GM12878 (cell line): ENCODE measurements at regions not wholly inside any gene's neighbourhood (a gene's known extent, or its start where the extent isn't known, plus 50 kb on each side); places are given as distances from the start of the nearest gene placed in this dataset.

ENCODE experiments used
- ATAC-seq: fragments of 200-7000 bp; cut with Tn5 transposase; 3 replicates; pipeline ENCODE4 v1.9.1; 2020; ENCODE audit warnings: mild to moderate bottlenecking, moderate library complexity
- BruUV-seq: library from RNA; stranded (reverse); fragments of 400-500 nt; replicated peaks from 2 replicates; lab custom pipeline; 2021; lab: Mats Ljungman, UMichigan
- CTCF ChIA-PET: fragments of 300-600 bp; sonication (Branson Sonifier 250); formaldehyde crosslinking; extraction: SDS; loops from one replicate; lab custom pipeline; 2021; ENCODE audit warnings: inconsistent platforms; lab: Yijun Ruan, JAX
- POLR2A ChIA-PET: fragments of 350-600 bp; formaldehyde crosslinking; extraction: SDS; loops from one replicate; lab custom pipeline; 2021; ENCODE audit warnings: inconsistent platforms; lab: Charles Lee
- RAD21 ChIA-PET: fragments of 300-600 bp; sonication (Branson Sonifier 250); formaldehyde crosslinking; loops from one replicate; lab custom pipeline; 2023; ENCODE audit warnings: antibody characterized with exemption; ENCODE audit not compliant: unreplicated experiment; lab: Charles Lee
- SMC1A ChIA-PET: fragments of 300-600 bp; sonication (Branson Sonifier 250); formaldehyde crosslinking; loops from one replicate; lab custom pipeline; 2023; ENCODE audit not compliant: unreplicated experiment, uncharacterized antibody; lab: Charles Lee
- DNase-seq: peaks from one replicate; pipeline ENCODE4 v3.0.0-alpha.2; 2011; ENCODE audit warnings: low read depth, low spot score
- FAIRE-seq: peaks from 3 replicates; lab custom pipeline; 2011; peaks lifted over from hg19 to GRCh38; lab: Jason Lieb, UNC
- H2AFZ ChIP-seq: 2 replicates; pipeline ENCODE4 v1.6.0; 2011; ENCODE audit warnings: low read depth, low read length, control low read depth; ENCODE audit not compliant: control insufficient read depth
- H3K27ac ChIP-seq: 2 replicates; pipeline ENCODE4 v1.5.1; 2011; ENCODE audit warnings: control low read depth; ENCODE audit not compliant: control insufficient read depth, insufficient read depth
- H3K27me3 ChIP-seq, 2 experiments: replicated peaks in 1 of 2; 2 replicates each; pipeline versions ENCODE4 v1.6.0 to v1.6.1; 2011; ENCODE audit warnings: low read length in 1 of 2; ENCODE audit not compliant: control insufficient read depth in 2 of 2, insufficient read depth in 2 of 2
- H3K36me3 ChIP-seq, 2 experiments: 2 replicates each; pipeline ENCODE4 v1.5.1; 2011; ENCODE audit warnings: low read length in 1 of 2; ENCODE audit not compliant: control insufficient read depth in 2 of 2, insufficient read depth in 2 of 2
- H3K4me1 ChIP-seq: 2 replicates; pipeline ENCODE4 v1.6.1; 2011; ENCODE audit warnings: mild to moderate bottlenecking, low read length, moderate library complexity, mixed read lengths; ENCODE audit not compliant: control insufficient read depth, insufficient read depth
- H3K4me2 ChIP-seq: 2 replicates; pipeline ENCODE4 v1.6.0; 2011; ENCODE audit warnings: control low read depth; ENCODE audit not compliant: control insufficient read depth, insufficient read depth
- H3K4me3 ChIP-seq: fragments of 200-600 bp; sonication (generic); 2 replicates; pipeline ENCODE4 v1.5.1; 2016
- H3K79me2 ChIP-seq: 2 replicates; pipeline ENCODE4 v1.6.0; 2011; ENCODE audit warnings: low read length; ENCODE audit not compliant: control insufficient read depth, insufficient read depth
- H3K9ac ChIP-seq: 2 replicates; pipeline ENCODE4 v1.8.0; 2011; ENCODE audit warnings: low read length, control low read depth, mixed read lengths; ENCODE audit not compliant: control insufficient read depth, insufficient read depth
- H3K9me3 ChIP-seq: replicated peaks from 3 replicates; pipeline ENCODE4 v1.5.1; 2011; ENCODE audit warnings: mild to moderate bottlenecking, low read length; ENCODE audit not compliant: control insufficient read depth, insufficient read depth
- H4K20me1 ChIP-seq: 2 replicates; pipeline ENCODE4 v1.6.0; 2011; ENCODE audit not compliant: control insufficient read depth, insufficient read depth
- ASH2L ChIP-seq: fragments of 300-600, 200-600 bp; sonication (generic); IDR thresholded peaks from 2 replicates; pipeline ENCODE4 v1.6.1; 2017; ENCODE audit warnings: low read depth, mild to moderate bottlenecking, borderline replicate concordance
- BCL11A ChIP-seq: IDR thresholded peaks from 2 replicates; pipeline ENCODE4 v1.6.1; 2011; ENCODE audit warnings: low read depth, low read length
- CEBPZ ChIP-seq: fragments of 150-350 bp; IDR thresholded peaks from 2 replicates; pipeline ENCODE4 v1.6.1; 2016; ENCODE audit warnings: low read depth, low read length
- CHD4 ChIP-seq: fragments of 200-600 bp; sonication (generic); IDR thresholded peaks from 2 replicates; pipeline ENCODE4 v1.6.1; 2016; ENCODE audit warnings: mild to moderate bottlenecking
- EGR1 ChIP-seq, 2 experiments: IDR thresholded peaks; 1 replicate in 1 of 2; 2 replicates in 1 of 2; pipeline ENCODE4 v1.6.1; 2011 to 2012; ENCODE audit warnings: low read depth in 2 of 2, low read length in 2 of 2, borderline replicate concordance in 1 of 2, mild to moderate bottlenecking in 1 of 2, moderate library complexity in 1 of 2
- EZH2 ChIP-seq: IDR thresholded peaks from 2 replicates; pipeline ENCODE4 v1.6.1; 2012; ENCODE audit warnings: low read depth, mild to moderate bottlenecking, control low read depth, inconsistent platforms, low read length, borderline replicate concordance; ENCODE audit not compliant: control insufficient read depth
- IRF3 ChIP-seq: fragments of 450-650 bp; IDR thresholded peaks from 2 replicates; pipeline ENCODE4 v1.6.1; 2014; ENCODE audit warnings: mild to moderate bottlenecking
- PBX3 ChIP-seq: IDR thresholded peaks from 2 replicates; pipeline ENCODE4 v1.6.1; 2011; ENCODE audit warnings: mild to moderate bottlenecking, low read depth, low read length, moderate library complexity; ENCODE audit not compliant: insufficient replicate concordance
- PML ChIP-seq: IDR thresholded peaks from 2 replicates; pipeline ENCODE4 v1.6.1; 2012; ENCODE audit warnings: low read length, inconsistent platforms
- POLR2AphosphoS2 ChIP-seq: IDR thresholded peaks from 2 replicates; pipeline ENCODE4 v1.6.1; 2011; ENCODE audit warnings: low read depth, mild to moderate bottlenecking, low read length, improper control_type of control experiment, moderate library complexity
- RB1 ChIP-seq: fragments of 450-650 bp; formaldehyde crosslinking; IDR thresholded peaks from 2 replicates; pipeline ENCODE4 v1.6.1; 2017; ENCODE audit warnings: mild to moderate bottlenecking, borderline replicate concordance
- SMAD1 ChIP-seq: fragments of 450-650 bp; IDR thresholded peaks from 2 replicates; pipeline ENCODE4 v1.6.1; 2018; ENCODE audit warnings: mild to moderate bottlenecking, low read depth; ENCODE audit not compliant: partially characterized antibody
- WGBS: methylation state at CpG from one replicate; pipeline ENCODE4 v1.1.6; 2016; ENCODE audit warnings: low lambda C conversion rate; ENCODE audit not compliant: insufficient replicate concordance, insufficient coverage; ENCODE audit errors: missing lambda C conversion rate; 5-methylcytosine and 5-hydroxymethylcytosine counted together
- in situ Hi-C: fragments of 300-500 bp; cut with MboI; formaldehyde crosslinking; loops from 9 replicates; pipeline ENCODE4 v1.14.3; 2018; ENCODE audit warnings: mixed read lengths
- intact Hi-C: fragments of 100-400 bp; cut with micrococcal nuclease; formaldehyde crosslinking; loops from one replicate; pipeline ENCODE4 v1.14.2; 2022; ENCODE audit not compliant: unreplicated experiment

- intact Hi-C loops, result no loop called here
- no peak for DNase-seq
- TF ChIP-seq ASH2L, result no peak
- TF ChIP-seq SMAD1, result no peak
- TF ChIP-seq RB1, result no peak
- no peak for TF ChIP-seq IRF3
- TF ChIP-seq PBX3, result no peak
- TF ChIP-seq PML, result no peak
- TF ChIP-seq BCL11A, result no peak
- no peak for TF ChIP-seq CHD4
- no peak for TF ChIP-seq POLR2AphosphoS2
- TF ChIP-seq EGR1 (IDR thresholded peaks at IDR 0.05; ENCODE audit: borderline replicate concordance in 1 of 2, low read depth in 2 of 2, low read length in 2 of 2), result no peak
- no peak for TF ChIP-seq EZH2
- no peak for TF ChIP-seq CEBPZ
- TF ChIP-seq, all 136 proteins: peak for 0
- no peaks in the 10 kb centered on the region for H3K36me3 ChIP-seq
- ATAC-seq (no peak), FAIRE-seq (no peak)
- ChIA-PET SMC1A (no interaction called here), POLR2A (no interaction called here), CTCF (no interaction called here), RAD21 (no interaction called here)
- no peaks in the 10 kb centered on the region for H3K9me3 ChIP-seq
- no peak overlapping the region for H3K27ac ChIP-seq
- H3K4me3 ChIP-seq, result no peak overlapping the region
- H3K79me2 ChIP-seq, result no peaks in the 10 kb centered on the region
- H4K20me1 ChIP-seq, result no peaks in the 10 kb centered on the region
- no peak overlapping the region for H3K4me2 ChIP-seq
- BruUV-seq, result no TSS peak
- no peaks in the 10 kb centered on the region for H3K4me1 ChIP-seq
- 15% methylated on average over 4 of the region's 4 CpGs for WGBS
- no peak overlapping the region for H3K9ac ChIP-seq
- no peak overlapping the region for H2AFZ ChIP-seq
- in situ Hi-C loops, result no loop called here
- H3K27me3 ChIP-seq, result no peaks in the 10 kb centered on the region
Observed at GRCh38 chr20:40427026-40427425, 262.0 kb downstream of the MAFB start.
